ENCODE measurements at regions not wholly inside any gene's neighbourhood (a gene's known extent, or its start where the extent isn't known, plus 50 kb on each side); places are given as distances from the start of the nearest gene placed in this dataset.
"Not testable (repeated sequence)": the region's sequence is repeated elsewhere in the genome, so short reads cannot be mapped to it uniquely, and the experiment has no call there.

DNA sequence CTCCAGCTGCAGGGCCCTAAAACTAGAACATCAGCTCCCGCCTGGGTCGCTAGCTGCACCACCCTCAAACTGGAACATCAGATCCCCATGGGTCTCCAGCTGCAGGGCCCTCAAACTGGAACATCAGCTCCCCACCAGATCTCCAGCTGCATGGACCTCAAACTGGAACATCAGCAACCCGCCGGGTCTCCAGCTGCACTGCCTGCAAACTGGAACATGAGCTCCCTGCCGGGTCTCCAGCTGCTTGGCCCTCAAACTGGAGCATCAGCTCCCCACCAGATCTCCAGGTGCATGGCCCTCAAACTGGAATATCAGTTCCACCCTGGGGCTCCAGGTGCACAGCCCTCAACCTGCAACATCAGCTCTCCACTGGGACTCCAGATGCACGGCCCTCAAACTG is 82.7 kb downstream of the TFRC start:
- DNase-seq: not testable (repeated sequence)

DNA sequence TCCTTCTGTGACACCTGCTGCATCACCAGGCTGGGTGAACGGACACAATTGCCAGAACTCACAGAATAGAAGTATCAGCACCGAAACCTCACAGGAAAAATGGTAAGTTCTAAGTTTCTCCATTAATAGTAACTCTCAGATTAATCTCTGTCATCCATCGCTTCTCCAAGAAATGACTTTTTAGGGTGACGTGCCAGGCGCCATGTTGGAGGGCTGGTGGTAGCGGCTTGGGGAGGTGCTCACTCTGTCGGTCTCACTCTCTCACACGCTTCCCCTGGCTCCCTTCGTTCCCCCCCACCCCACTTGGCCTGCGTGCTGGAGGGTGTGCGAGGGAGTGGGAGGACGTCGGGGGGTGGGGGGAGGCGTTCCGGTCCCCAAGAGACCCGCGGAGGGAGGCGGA is 85.6 kb downstream of the TFRC start:
- DNase-seq: not testable (repeated sequence)

GRCh38 chr3:195994343-195994742 is 86.0 kb upstream of the TNK2 start:
- peak in 1 of 3 donors; percentile 34 for DNase-seq

DNA sequence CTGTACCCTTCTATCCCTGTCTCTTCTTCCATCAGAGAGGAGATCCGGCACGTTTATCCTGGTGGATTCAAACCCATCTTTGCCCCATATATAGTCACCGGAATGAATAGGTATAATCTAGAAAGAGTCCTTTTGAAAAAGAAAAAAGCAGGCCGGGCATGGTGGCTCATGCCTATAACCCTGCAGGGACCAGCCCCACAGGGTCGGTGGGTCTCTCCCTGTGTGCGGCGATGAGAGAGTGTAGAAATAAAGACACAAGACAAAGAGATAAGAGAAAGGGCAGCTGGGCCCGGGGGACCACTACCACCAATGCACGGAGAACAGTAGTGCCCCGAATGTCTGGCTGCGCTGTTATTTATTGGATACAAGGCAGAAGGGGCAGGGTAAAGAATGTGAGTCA is 85.3 kb upstream of the TNK2 start:
- not testable (repeated sequence) for DNase-seq

- not testable (repeated sequence) for DNase-seq
Measured at GRCh38 chr3:195992956-195993595, 84.7 kb upstream of the TNK2 start.

DNA sequence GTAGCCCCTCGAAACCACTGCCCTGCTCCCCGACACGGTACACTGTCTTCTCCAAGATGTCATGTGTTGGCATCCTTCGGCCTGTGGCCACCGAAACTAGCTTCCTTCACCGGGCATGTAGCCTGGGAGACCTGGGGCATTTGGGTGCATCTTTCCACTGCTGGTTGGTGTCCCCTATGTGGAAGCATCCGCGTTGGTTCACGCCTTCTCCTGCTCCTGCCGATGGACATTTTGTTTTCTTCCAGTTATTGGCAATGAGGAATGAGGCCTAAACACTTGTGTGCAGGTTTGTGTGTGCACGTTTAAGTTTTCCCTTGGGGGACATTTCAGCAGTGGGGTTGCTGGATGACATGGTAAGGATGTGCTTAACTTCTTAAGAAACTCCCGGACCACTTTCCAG is 83.6 kb upstream of the TNK2 start:
- not testable (repeated sequence) for DNase-seq

DNA sequence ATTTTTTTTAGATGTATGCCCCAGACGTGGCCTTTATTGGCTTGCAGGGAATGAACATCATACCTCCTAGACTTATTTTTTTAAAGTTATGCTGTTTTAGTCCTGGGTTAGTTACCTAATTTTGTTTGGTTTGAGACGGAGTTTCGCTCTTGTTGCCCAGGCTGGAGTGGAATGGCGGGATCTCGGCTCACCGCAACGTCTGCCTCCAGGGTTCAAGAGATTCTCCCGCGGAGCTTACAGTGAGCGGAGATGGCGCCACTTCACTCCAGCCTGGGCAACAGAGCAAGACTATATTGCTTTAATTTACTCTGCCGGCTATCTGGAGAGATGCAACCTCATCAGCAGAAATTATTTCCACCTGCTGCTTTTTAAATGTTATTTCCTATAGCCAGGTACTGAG is 82.9 kb upstream of the TNK2 start:
- DNase-seq: not testable (repeated sequence)

GRCh38 chr3:195990841-195991174 is 82.5 kb upstream of the TNK2 start:
- DNase-seq: not testable (repeated sequence)

DNA sequence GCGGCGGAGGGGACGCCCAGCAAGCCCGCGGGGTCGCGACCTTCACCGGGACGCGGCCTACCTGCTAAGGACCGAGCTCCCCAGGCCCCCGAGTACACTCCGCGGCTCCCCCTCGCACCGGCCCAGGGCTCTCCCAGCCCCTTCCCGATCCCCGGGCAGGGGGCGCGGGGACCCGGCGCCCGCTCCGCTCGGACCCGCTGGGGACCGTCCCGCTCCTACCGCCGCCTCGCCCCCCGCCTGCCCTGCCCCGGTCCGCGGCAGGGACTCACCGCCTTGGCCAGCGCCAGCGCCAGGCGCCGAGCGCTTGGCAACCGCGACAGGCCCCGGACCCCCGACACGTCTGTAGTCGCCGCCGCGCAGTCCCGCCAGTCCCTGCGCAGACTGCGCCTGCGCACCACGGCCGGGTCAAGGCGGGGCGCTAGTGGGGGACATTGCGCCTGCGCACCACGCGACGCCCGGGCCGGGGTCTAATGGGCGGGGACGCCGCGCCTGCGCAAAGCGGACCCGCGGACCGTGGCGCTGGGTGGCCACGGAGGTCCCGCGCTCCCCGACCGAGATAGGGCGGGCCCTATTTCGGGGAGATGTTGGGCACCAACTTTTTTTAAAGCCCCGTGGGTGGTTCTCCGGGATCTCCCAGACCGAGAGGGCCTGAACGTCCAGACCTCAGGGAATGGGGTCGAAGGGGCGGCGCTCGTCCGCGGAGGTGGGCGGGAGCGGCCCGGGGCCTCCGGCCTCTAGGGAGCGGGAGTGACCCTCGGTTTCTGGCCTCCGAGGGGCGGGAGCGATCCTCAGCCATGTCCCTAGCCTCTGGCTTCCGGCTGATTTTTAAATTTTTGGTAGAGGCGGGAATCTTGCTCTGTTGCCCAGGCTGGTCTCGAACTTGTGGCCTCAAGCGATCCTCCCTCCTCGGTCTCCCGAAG is 81.8 kb upstream of the TNK2 start:
- peak; percentile 85 to 96 (median 95) for DNase-seq

- DNase-seq: peak in 1 of 3 donors; percentile 37
Measured at GRCh38 chr3:195989197-195989920, 81.0 kb upstream of the TNK2 start.

DNA sequence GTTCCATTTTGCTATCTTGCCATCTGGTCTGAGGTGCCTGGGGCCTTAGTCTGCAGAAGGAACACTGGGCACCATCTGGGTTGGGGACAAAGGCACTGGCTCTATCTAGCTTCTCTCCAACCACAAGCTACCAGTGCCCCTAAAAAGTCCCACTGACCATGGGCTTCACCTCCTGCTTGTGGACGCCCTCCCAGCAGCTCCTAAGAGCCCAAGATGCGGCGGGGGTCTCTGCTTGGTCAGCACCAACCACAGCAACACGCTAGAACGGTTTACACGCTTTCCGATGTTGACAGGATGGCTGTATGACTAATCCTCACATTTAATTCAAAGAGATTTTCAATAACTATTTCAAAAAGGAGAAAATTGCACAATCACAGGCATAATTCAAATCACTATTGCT is 80.4 kb upstream of the TNK2 start:
- not testable (repeated sequence) for DNase-seq

DNA sequence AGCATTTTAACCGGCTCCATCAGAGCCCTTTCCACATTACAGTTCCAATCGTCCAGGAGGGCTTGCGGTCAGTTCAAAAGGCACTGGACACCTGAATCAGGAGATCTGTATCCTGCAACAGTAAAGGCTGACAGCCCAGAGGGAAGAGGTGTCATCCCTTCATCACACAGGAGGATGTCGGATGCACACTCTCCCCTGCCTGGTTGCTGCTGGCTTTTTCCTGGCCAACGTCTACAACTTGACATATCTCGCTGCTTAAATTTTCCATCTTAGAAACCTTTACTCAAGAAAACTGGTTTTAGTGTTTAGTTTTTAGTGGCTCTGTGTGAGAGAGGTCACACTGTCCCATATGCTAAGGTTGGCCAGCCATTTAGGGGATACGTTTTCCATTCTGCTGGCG is 78.7 kb upstream of the TNK2 start:
- not testable (repeated sequence) for DNase-seq

- DNase-seq: not testable (repeated sequence)
Measured at GRCh38 chr3:195986576-195986975, 78.2 kb upstream of the TNK2 start.

- DNase-seq: not testable (repeated sequence)
Measured at GRCh38 chr3:195985348-195985920, 77.1 kb upstream of the TNK2 start.

DNA sequence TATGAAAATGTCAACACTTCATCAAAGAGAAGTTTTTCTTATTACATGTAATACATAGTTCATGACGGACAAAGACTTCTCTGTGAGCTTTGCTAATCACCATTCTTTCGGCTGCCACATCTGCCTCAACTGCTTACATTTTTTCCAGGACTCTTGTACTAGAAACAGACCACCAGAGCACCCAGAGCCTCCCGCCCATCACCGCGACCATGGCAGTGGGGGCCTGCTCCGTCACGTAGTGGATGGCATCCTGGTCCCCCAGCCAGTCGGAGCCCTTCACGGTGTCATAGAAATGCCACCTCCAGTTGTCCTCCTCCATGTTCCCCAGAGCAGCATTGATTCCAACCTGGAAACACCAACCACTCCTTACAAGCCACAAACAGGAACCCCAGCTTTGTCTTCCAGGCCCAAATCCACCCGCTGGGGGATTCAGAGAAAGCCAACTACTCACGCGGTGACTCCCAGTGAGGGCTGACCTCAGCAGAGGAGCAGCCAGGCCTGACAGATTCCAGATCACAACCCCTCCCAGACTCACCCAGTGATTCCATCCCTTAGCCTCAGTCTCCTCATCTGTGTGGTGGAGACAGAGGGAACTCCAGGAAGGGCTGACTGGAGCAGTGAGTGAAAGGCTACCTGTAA is 76.2 kb upstream of the TNK2 start:
- DNase-seq: not testable (repeated sequence)

GRCh38 chr3:195983880-195984279 is 75.5 kb upstream of the TNK2 start:
- DNase-seq: not testable (repeated sequence)

GRCh38 chr3:195982754-195983153 is 74.4 kb upstream of the TNK2 start:
- not testable (repeated sequence) for DNase-seq

DNA sequence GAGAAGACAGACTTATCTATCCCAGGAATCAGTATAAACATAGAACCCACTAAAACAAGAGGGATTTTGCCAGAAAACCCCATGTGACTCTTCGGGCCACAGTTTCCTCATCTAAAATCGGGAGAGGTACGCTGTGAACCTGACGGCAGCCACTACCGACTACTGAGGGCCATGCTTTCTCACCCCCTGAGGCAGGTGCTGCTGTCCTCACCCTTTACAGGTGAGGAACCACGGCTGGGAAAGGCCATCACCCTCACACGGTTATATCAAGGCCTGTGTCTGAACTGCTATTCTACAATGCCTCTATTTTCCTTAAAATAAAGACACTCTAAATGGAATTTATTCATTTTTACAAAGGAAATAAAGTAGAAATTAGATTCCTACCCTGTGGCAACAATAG is 73.4 kb upstream of the TNK2 start:
- not testable (repeated sequence) for DNase-seq

DNA sequence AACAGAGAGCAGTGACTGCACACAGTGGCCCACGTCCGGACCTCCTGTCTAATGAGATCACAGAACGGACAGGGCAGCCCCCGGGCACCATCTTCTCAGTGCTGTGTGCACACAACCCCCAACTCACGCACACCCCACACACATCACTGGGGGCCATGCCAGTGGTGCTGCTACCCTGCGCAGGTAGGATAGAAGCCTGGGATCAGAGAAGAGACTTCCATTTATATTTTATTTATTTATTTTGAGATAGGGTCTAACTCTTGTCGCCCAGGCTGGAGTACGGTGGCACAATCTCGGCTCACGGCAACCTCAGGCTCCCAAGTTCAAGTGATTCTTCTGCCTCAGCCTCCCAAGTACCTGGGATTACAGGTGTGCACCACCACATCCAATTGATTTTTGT is 71.5 kb upstream of the TNK2 start:
- DNase-seq: not testable (repeated sequence)

DNA sequence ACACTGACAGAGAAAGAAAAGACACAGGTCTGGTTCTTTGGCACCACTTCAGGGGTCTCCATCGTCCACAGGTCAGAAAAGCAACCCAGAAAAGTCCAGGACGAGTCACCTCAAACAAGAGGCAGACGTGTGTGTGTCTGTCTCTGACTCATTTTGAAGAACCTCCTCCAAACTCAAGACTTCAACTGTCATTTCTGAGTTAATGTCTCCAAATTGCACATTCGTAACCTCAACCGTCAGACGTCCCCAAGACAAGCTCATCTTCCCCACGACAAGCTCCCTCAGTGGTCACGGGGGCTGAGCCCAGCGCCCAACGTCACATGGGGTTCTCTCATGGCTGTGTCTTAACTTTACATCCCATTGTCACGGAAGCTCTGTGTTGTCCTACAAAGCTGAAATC is 70.2 kb upstream of the TNK2 start:
- not testable (repeated sequence) for DNase-seq

GRCh38 chr3:195976876-195977275 is 68.5 kb upstream of the TNK2 start:
- DNase-seq: not testable (repeated sequence)

GRCh38 chr3:195974281-195974680 is 65.9 kb upstream of the TNK2 start:
- not testable (repeated sequence) for DNase-seq
